ENCODE measurements at regions not wholly inside any gene's neighbourhood (a gene's known extent, or its start where the extent isn't known, plus 50 kb on each side); places are given as distances from the start of the nearest gene placed in this dataset.

GRCh38 chr9:90953805-90954204, 152.2 kb downstream of the SYK start:
- dilution Hi-C loops (cut with MboI; ENCODE audit: extremely low pct_ligation_motif_present, low sequenced_read_pairs), result no loop called here
- no peak for DNase-seq (ENCODE audit: low read depth, low spot score)
- Histone ChIP-seq H3K9me3 (replicated peaks; ENCODE audit: control insufficient read depth, insufficient read depth, low read length) (no peaks in the 10 kb centered on the region), H3K27me3 (ENCODE audit: control insufficient read depth in 2 of 2, insufficient read depth in 2 of 2, low read length in 2 of 2) (no peaks in the 10 kb centered on the region), H2AFZ (ENCODE audit: low read depth, low read length) (no peak overlapping the region), H3K9me1 (replicated peaks; ENCODE audit: control insufficient read depth, extremely low read depth, insufficient read depth, low read length) (no peaks in the 10 kb centered on the region), H3K79me2 (ENCODE audit: control insufficient read depth, insufficient read depth, low read length) (no peaks in the 10 kb centered on the region), H3K36me3 (ENCODE audit: control insufficient read depth in 2 of 2, extremely low read depth in 1 of 2, insufficient read depth in 2 of 2, low read length in 2 of 2) (no peaks in the 10 kb centered on the region), H4K20me1 (replicated peaks; ENCODE audit: control insufficient read depth, extremely low read depth, insufficient read depth, low read length) (no peaks in the 10 kb centered on the region), H3K9ac (replicated peaks; ENCODE audit: extremely low read depth, insufficient read depth, low read length) (no peak overlapping the region), H3K4me1 (ENCODE audit: control insufficient read depth, extremely low read depth, insufficient read depth, low read length) (no peaks in the 10 kb centered on the region), H3K4me3 (replicated peaks in 1 of 3; ENCODE audit: insufficient read depth in 1 of 3, low read depth in 1 of 3, low read length in 3 of 3) (no peak overlapping the region), H3K4me2 (ENCODE audit: insufficient read depth, low read length) (no peak overlapping the region), H3K27ac (ENCODE audit: insufficient read depth, low read depth, low read length) (no peak overlapping the region)
- FAIRE-seq, result no peak
- intact Hi-C loops (cut with micrococcal nuclease), result no loop called here
- BruUV-seq (replicated peaks), result no TSS peak
- ChIA-PET POLR2A (no interaction called here), CTCF (interaction anchor here (0.9 kb wide), 1 partner anchor 39 kb away, joined by 3 read pairs; no protein-coding TSS in a partner anchor)
- TF ChIP-seq JUN (IDR thresholded peaks at IDR 0.05; ENCODE audit: borderline replicate concordance, insufficient read depth, insufficient read length, low read depth) (no peak), EZH2 (IDR thresholded peaks at IDR 0.05; ENCODE audit: borderline replicate concordance, low read depth, low read length, severe bottlenecking) (no peak), POLR2AphosphoS5 (IDR thresholded peaks at IDR 0.05; ENCODE audit: insufficient read depth, low read depth, low read length) (no peak), MAX (IDR thresholded peaks at IDR 0.05; ENCODE audit: insufficient read depth, insufficient read length) (no peak), MYC (IDR thresholded peaks at IDR 0.05; ENCODE audit: low read depth, low read length) (no peak), CTCF (IDR thresholded peaks at IDR 0.05; ENCODE audit: extremely low read depth in 1 of 2, insufficient read depth in 1 of 2, low read depth in 1 of 2, low read length in 2 of 2) (no peak), FOS (IDR thresholded peaks at IDR 0.05; ENCODE audit: borderline replicate concordance, insufficient read depth, low read length) (no peak), POLR2A (IDR thresholded peaks at IDR 0.05; ENCODE audit: low read depth, low read length) (no peak), GATA2 (IDR thresholded peaks at IDR 0.05; ENCODE audit: insufficient read depth, insufficient read length, low read depth, low read length) (no peak)
